ENCODE measurements at regions not wholly inside any gene's neighbourhood (a gene's known extent, or its start where the extent isn't known, plus 50 kb on each side); places are given as distances from the start of the nearest gene placed in this dataset.

DNA sequence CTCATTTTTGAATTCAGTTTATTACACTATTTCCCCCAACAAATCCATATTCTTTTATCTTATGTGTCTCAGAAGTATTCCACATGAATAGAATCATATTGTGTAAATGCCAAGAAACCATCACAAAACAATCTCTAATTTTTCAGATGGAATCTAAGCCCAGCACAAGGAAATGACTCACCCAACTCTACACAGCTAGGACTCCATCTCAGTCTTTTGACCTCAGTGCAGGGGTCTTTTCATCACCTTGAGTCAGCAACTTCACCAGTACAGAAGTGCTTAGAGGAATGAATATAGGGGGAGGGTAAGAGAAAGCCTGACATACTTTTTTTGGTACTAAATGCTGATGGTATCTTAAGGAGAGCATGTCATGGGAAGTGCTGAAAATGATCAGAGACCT lies 169.3 kb upstream of the LRRN1 start:
- Histone ChIP-seq H3K36me3 (no peaks in the 10 kb centered on the region), H3K27me3 (ENCODE audit: low read depth) (no peaks in the 10 kb centered on the region), H3K4me1 (no peaks in the 10 kb centered on the region), H3K9me3 (no peaks in the 10 kb centered on the region), H3K4me3 (no peak overlapping the region), H3K27ac (no peak overlapping the region)
- no peak for DNase-seq
- TF ChIP-seq, protein P1, sequence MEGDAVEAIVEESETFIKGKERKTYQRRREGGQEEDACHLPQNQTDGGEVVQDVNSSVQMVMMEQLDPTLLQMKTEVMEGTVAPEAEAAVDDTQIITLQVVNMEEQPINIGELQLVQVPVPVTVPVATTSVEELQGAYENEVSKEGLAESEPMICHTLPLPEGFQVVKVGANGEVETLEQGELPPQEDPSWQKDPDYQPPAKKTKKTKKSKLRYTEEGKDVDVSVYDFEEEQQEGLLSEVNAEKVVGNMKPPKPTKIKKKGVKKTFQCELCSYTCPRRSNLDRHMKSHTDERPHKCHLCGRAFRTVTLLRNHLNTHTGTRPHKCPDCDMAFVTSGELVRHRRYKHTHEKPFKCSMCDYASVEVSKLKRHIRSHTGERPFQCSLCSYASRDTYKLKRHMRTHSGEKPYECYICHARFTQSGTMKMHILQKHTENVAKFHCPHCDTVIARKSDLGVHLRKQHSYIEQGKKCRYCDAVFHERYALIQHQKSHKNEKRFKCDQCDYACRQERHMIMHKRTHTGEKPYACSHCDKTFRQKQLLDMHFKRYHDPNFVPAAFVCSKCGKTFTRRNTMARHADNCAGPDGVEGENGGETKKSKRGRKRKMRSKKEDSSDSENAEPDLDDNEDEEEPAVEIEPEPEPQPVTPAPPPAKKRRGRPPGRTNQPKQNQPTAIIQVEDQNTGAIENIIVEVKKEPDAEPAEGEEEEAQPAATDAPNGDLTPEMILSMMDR (IDR thresholded peaks at IDR 0.05) = no peak
- intact Hi-C loops (cut with DNase I) = no loop called here
- no peak for ATAC-seq

DNA sequence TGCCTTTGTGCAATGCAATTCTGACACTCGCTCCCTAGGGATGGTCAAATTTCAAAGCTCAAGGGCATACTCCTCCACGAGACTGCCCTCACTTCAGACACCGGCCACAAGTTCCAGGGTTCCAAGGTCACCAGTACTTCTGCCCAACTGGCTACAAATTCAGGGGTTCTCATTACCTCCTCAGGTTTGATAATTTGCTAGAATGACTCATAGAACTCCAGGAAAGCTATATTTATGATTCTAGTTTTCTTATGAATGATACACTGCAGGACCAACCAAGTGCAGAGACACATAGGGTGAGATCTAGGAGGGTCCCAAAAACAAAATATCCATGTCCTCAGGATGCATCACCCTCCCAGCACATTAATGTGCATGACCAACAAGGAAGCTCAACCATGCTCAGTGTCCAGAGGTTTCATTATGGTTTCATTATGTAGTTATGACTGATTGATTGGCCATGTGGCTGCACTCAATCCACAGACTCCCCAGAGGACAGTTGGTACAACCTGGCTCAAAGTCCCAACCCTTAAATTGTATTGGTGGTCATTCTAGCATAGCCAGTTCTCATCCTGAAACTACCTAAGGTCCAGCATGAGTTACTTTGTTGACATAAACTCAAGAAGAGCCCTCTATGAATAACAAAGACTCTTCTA lies 170.4 kb upstream of the LRRN1 start:
- TF ChIP-seq, protein P1 (IDR thresholded peaks at IDR 0.05) = no peak
- intact Hi-C loops (cut with DNase I) = no loop called here
- no peaks in the 10 kb centered on the region for H3K27me3 ChIP-seq (ENCODE audit: low read depth)

DNA sequence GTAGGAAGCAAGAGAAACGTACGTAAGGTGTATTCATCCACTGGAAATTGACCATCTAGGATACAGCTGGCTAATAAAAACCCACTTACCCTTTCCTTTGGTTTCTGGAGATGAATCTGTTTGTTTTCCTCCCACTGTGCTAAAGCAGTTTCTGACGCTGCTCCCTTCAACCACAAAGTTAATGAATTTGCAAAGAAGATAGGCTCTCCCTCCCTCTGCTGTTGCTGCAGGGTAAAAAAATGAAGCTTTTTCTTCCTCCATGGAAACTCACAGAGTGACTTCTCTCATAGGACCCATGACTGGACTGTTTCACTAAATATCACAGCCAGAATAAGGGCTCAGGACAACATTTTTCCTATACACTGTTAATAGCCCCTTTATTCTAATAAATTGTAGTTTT lies 172.1 kb upstream of the LRRN1 start:
- no peaks in the 10 kb centered on the region for H3K9me3 ChIP-seq
- H3K36me3 ChIP-seq = no peaks in the 10 kb centered on the region
- no peaks in the 10 kb centered on the region for H3K4me1 ChIP-seq
- H3K27me3 ChIP-seq (ENCODE audit: low read depth) = no peaks in the 10 kb centered on the region
- DNase-seq (no peak), ATAC-seq (no peak)
- no peak overlapping the region for H3K27ac ChIP-seq
- no peak overlapping the region for H3K4me3 ChIP-seq
- TF ChIP-seq, protein P1 (IDR thresholded peaks at IDR 0.05) = no peak
- intact Hi-C loops (cut with DNase I) = no loop called here

More for the DNA sequence above, 170.4 kb upstream of the LRRN1 start:
- Histone ChIP-seq H3K4me3 (no peak overlapping the region), H3K36me3 (no peaks in the 10 kb centered on the region), H3K9me3 (no peaks in the 10 kb centered on the region), H3K27ac (no peak overlapping the region), H3K4me1 (no peaks in the 10 kb centered on the region)
- DNase-seq (no peak), ATAC-seq (no peak)

DNA sequence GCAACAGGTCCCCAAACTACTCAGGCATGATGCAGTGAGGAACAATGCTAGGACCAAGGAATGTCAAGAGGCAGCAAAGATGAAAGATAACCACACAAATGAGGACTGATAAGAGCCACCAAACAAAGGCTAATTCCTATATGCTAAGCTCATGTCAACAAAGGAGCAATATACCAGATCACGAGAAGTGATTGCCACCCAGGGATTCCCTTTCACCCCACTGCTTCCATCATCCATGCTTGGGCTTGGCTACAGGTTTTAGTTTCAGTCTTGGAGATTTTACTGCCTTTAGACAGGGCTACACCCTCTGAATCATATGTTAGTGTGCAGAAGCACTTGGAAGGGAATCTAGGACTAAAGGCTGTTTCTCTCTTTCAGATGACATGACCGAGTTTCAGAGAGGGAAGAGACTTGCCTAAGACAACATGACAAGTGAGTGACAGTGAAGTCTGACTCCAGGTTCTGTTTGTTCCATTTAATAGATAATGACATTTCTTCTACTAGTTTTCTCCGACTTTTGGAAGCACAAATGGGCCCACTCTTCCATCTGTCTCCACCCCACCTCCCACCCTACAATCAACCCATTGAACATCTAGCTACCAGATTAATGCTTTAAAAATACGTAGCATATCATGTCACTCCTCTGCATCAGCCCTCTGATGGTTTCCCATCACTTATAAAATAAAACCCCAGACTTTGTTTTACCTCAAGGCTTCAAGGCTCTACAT lies 173.5 kb upstream of the LRRN1 start:
- H3K9me3 ChIP-seq = no peaks in the 10 kb centered on the region
- ATAC-seq (no peak), DNase-seq (no peak)
- TF ChIP-seq, protein P1 (IDR thresholded peaks at IDR 0.05) = no peak
- H3K4me3 ChIP-seq = no peak overlapping the region
- no peaks in the 10 kb centered on the region for H3K4me1 ChIP-seq
- no peak overlapping the region for H3K27ac ChIP-seq
- intact Hi-C loops (cut with DNase I) = no loop called here
- H3K36me3 ChIP-seq = no peaks in the 10 kb centered on the region
- H3K27me3 ChIP-seq (ENCODE audit: low read depth) = no peaks in the 10 kb centered on the region

DNA sequence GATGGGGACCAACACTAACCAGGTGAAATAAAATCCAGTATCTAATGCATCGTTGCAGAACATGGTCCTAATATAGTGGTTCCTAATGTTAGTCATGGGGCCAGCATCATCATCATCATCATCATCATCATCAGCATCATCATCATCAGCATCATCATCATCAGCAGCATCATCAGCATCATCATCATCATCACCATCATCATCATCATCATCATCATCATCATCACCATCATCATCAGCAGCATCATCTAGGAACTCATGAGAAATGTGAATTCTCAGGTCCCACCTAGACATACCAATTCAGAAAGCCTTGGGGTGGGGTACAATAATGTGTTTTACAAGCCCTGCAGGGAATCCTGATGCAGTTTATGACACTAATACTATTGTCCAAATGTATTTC lies 179.4 kb upstream of the LRRN1 start:
- ATAC-seq = no peak
- TF ChIP-seq, protein P1 (IDR thresholded peaks at IDR 0.05) = no peak
- no peak for DNase-seq
- no peak overlapping the region for H3K27ac ChIP-seq
- intact Hi-C loops (cut with DNase I) = no loop called here
- no peaks in the 10 kb centered on the region for H3K9me3 ChIP-seq
- no peaks in the 10 kb centered on the region for H3K4me1 ChIP-seq
- no peaks in the 10 kb centered on the region for H3K36me3 ChIP-seq
- no peak overlapping the region for H3K4me3 ChIP-seq
- H3K27me3 ChIP-seq (ENCODE audit: low read depth) = no peaks in the 10 kb centered on the region

All from lower lobe of right lung (tissue), 2 donors.